IMR-90 (cell line): ENCODE measurements at regions not wholly inside any gene's neighbourhood (a gene's known extent, or its start where the extent isn't known, plus 50 kb on each side); places are given as distances from the start of the nearest gene placed in this dataset.

Source experiments
- ATAC-seq: fragments of 200-7000 bp; cut with Tn5 transposase; 2 replicates; pipeline ENCODE4 v1.9.1; 2020; ENCODE audit warnings: low read depth, mild to moderate bottlenecking, moderate library complexity
- BruUV-seq: library from RNA; stranded (reverse); fragments of 400-500 nt; replicated peaks from 2 replicates; lab custom pipeline; 2021; lab: Mats Ljungman, UMichigan
- CTCF ChIA-PET: fragments of 300-600 bp; formaldehyde crosslinking; extraction: SDS; loops from one replicate; lab custom pipeline; 2021; ENCODE audit warnings: antibody characterized with exemption; lab: Yijun Ruan, JAX
- POLR2A ChIA-PET: fragments of 300-600 bp; sonication (Branson Sonifier 250); formaldehyde crosslinking; loops from one replicate; lab custom pipeline; 2022; ENCODE audit warnings: antibody characterized with exemption; ENCODE audit not compliant: unreplicated experiment; lab: Charles Lee
- DNase-seq: peaks from one replicate; pipeline ENCODE4 v3.0.0; 2013
- H2AFZ ChIP-seq: replicated peaks from 2 replicates; pipeline ENCODE3; 2013; ENCODE audit warnings: low read length, mild to moderate bottlenecking; ENCODE audit not compliant: poor library complexity
- H2AK5ac ChIP-seq: 2 replicates; pipeline ENCODE4 v1.6.1; 2013; ENCODE audit warnings: low read depth, low read length, inconsistent platforms
- H2AK9ac ChIP-seq: replicated peaks from 2 replicates; pipeline ENCODE3; 2013; ENCODE audit warnings: mild to moderate bottlenecking, low read depth, low read length, moderate library complexity; ENCODE audit not compliant: poor library complexity
- H2BK120ac ChIP-seq: 2 replicates; pipeline ENCODE4 v1.6.1; 2013; ENCODE audit warnings: low read depth, low read length, inconsistent platforms
- H2BK15ac ChIP-seq: 3 replicates; pipeline ENCODE4 v1.6.1; 2013; ENCODE audit warnings: low read depth, low read length, inconsistent platforms
- H2BK20ac ChIP-seq: 2 replicates; pipeline ENCODE4 v1.6.1; 2013; ENCODE audit warnings: low read depth, mild to moderate bottlenecking, inconsistent platforms, low read length, moderate library complexity
- H2BK5ac ChIP-seq: 2 replicates; pipeline ENCODE4 v1.6.1; 2013; ENCODE audit warnings: mild to moderate bottlenecking, low read depth, low read length, inconsistent platforms; ENCODE audit not compliant: poor library complexity, severe bottlenecking
- H3K14ac ChIP-seq: replicated peaks from 2 replicates; pipeline ENCODE4 v1.6.1; 2013; ENCODE audit warnings: low read depth, low read length, inconsistent platforms
- H3K18ac ChIP-seq: 2 replicates; pipeline ENCODE4 v1.6.1; 2013; ENCODE audit warnings: low read depth, low read length, control low read depth
- H3K23ac ChIP-seq: 2 replicates; pipeline ENCODE4 v1.6.1; 2013; ENCODE audit warnings: low read depth, low read length, inconsistent platforms
- H3K27ac ChIP-seq: 2 replicates; pipeline ENCODE4 v1.5.1; 2013; ENCODE audit warnings: mild to moderate bottlenecking, control low read depth, low read length; ENCODE audit not compliant: insufficient read depth
- H3K27me3 ChIP-seq: 2 replicates; pipeline ENCODE4 v1.6.1; 2013; ENCODE audit warnings: low read length; ENCODE audit not compliant: control insufficient read depth, insufficient read depth
- H3K36me3 ChIP-seq: 2 replicates; pipeline ENCODE4 v1.6.1; 2013; ENCODE audit warnings: low read length, mixed read lengths; ENCODE audit not compliant: control insufficient read depth, insufficient read depth
- H3K4ac ChIP-seq: 2 replicates; pipeline ENCODE4 v1.6.1; 2013; ENCODE audit warnings: low read depth, low read length, inconsistent platforms
- H3K4me1 ChIP-seq: 2 replicates; pipeline ENCODE4 v1.6.1; 2013; ENCODE audit warnings: low read length, mixed read lengths; ENCODE audit not compliant: control insufficient read depth, insufficient read depth
- H3K4me2 ChIP-seq: 2 replicates; pipeline ENCODE4 v1.6.1; 2013; ENCODE audit warnings: low read depth, mild to moderate bottlenecking, control low read depth, low read length, moderate library complexity
- H3K4me3 ChIP-seq: 2 replicates; pipeline ENCODE4 v1.5.1; 2013; ENCODE audit warnings: low read depth, mild to moderate bottlenecking, control low read depth, low read length, moderate library complexity; ENCODE audit not compliant: insufficient read depth
- H3K56ac ChIP-seq: 2 replicates; pipeline ENCODE4 v1.6.1; 2013; ENCODE audit warnings: low read length, inconsistent platforms; ENCODE audit not compliant: insufficient read depth; ENCODE audit errors: extremely low read depth
- H3K79me1 ChIP-seq, 2 experiments: 2 replicates each; pipeline ENCODE4 v1.6.1; 2013; ENCODE audit warnings: low read length in 2 of 2, inconsistent platforms in 1 of 2, low read depth in 1 of 2
- H3K9ac ChIP-seq: 2 replicates; pipeline ENCODE4 v1.6.1; 2013; ENCODE audit warnings: low read depth, low read length, control low read depth
- H3K9me1 ChIP-seq: 2 replicates; pipeline ENCODE4 v1.6.1; 2013; ENCODE audit warnings: low read length, inconsistent platforms; ENCODE audit not compliant: insufficient read depth
- H3K9me3 ChIP-seq: 2 replicates; pipeline ENCODE4 v1.6.1; 2013; ENCODE audit warnings: low read length; ENCODE audit not compliant: control insufficient read depth, insufficient read depth
- H4K20me1 ChIP-seq: 2 replicates; pipeline ENCODE4 v1.6.1; 2013; ENCODE audit warnings: low read length, inconsistent platforms; ENCODE audit not compliant: insufficient read depth
- H4K5ac ChIP-seq: 2 replicates; pipeline ENCODE4 v1.6.1; 2013; ENCODE audit warnings: mild to moderate bottlenecking, low read depth, low read length, control low read depth
- H4K8ac ChIP-seq, 2 experiments: 2 replicates each; pipeline ENCODE4 v1.6.1; 2013; ENCODE audit warnings: low read depth in 2 of 2, low read length in 2 of 2, control low read depth in 1 of 2, inconsistent platforms in 1 of 2
- H4K91ac ChIP-seq: 2 replicates; pipeline ENCODE4 v1.6.1; 2013; ENCODE audit warnings: low read depth, low read length, inconsistent platforms; ENCODE audit not compliant: insufficient read depth
- CEBPB ChIP-seq: IDR thresholded peaks from 2 replicates; pipeline ENCODE4 v1.6.1; 2012; ENCODE audit warnings: low read depth, low read length, improper control_type of control experiment
- CHD1 ChIP-seq: IDR thresholded peaks from 2 replicates; pipeline ENCODE4 v1.6.1; 2012; ENCODE audit warnings: low read depth, low read length, improper control_type of control experiment
- FOS ChIP-seq: fragments of 150-350 bp; IDR thresholded peaks from 2 replicates; pipeline ENCODE4 v1.6.1; 2016; ENCODE audit warnings: low read depth, low read length
- MAFK ChIP-seq: IDR thresholded peaks from 2 replicates; pipeline ENCODE4 v1.6.1; 2012; ENCODE audit warnings: low read depth, low read length, improper control_type of control experiment
- MAZ ChIP-seq: IDR thresholded peaks from 2 replicates; pipeline ENCODE4 v1.6.1; 2012; ENCODE audit warnings: low read depth, mild to moderate bottlenecking, low read length, improper control_type of control experiment, moderate library complexity, borderline replicate concordance
- NFE2L2 ChIP-seq: fragments of 150-350 bp; IDR thresholded peaks from 2 replicates; pipeline ENCODE4 v1.6.1; 2016; ENCODE audit warnings: low read depth, mild to moderate bottlenecking, low read length
- POLR2A ChIP-seq: IDR thresholded peaks from 2 replicates; pipeline ENCODE4 v1.6.1; 2012; ENCODE audit warnings: mild to moderate bottlenecking, low read depth, low read length
- RCOR1 ChIP-seq: IDR thresholded peaks from 2 replicates; pipeline ENCODE4 v1.6.1; 2012; ENCODE audit warnings: mild to moderate bottlenecking, low read length, improper control_type of control experiment; ENCODE audit not compliant: insufficient replicate concordance
- RFX5 ChIP-seq: IDR thresholded peaks from 2 replicates; pipeline ENCODE4 v1.8.0; 2012; ENCODE audit warnings: low read depth, mild to moderate bottlenecking, low read length, moderate library complexity
- SMC3 ChIP-seq: fragments of 150-350 bp; IDR thresholded peaks from 2 replicates; pipeline ENCODE4 v1.6.1; 2016; ENCODE audit warnings: low read depth, mild to moderate bottlenecking, antibody characterized with exemption, low read length, moderate library complexity
- dilution Hi-C: fragments of 300-500 bp; cut with HindIII; formaldehyde crosslinking; loops from one replicate; pipeline ENCODE4 v1.14.3; 2018; ENCODE audit warnings: low sequenced_read_pairs; ENCODE audit not compliant: unreplicated experiment
- in situ Hi-C: fragments of 300-500 bp; cut with MboI; formaldehyde crosslinking; loops from 3 replicates; pipeline ENCODE4 v1.14.3; 2019; ENCODE audit warnings: low sequenced_read_pairs, inconsistent platforms, mixed read lengths
- intact Hi-C: fragments of 100-400 bp; cut with micrococcal nuclease; formaldehyde crosslinking; loops from 2 replicates; pipeline ENCODE4 v1.10.0; 2022
- TF ChIP-seq, protein P1 (sequence below): fragments of 150-350 bp; IDR thresholded peaks from 2 replicates; pipeline ENCODE4 v1.6.1; 2016; ENCODE audit warnings: low read depth, mild to moderate bottlenecking, low read length, moderate library complexity, borderline replicate concordance
- TF ChIP-seq, protein P2 (sequence below): conservative IDR thresholded peaks from 2 replicates; pipeline ENCODE4 v1.5.1; 2012; ENCODE audit warnings: mild to moderate bottlenecking, low read depth, low read length, improper control_type of control experiment

DNA sequence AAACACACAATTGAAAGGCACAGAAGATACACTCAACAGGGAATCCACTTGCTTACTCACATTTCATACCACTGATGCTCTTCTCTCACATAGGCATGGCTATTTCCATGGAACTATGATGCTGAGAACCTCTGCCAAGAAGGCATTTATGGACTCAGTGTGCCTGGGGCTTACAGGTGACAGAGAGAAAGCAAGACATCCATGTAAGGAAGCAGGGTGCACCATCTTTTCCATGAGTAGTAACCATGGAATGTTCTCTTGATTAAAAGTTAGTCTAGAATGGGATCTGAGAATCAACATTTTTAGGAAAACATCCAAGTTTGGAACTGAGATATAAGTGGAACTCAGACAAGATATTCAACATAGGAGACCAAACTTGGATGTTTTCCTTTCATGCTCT lies 52.5 kb upstream of the MACC1 start:
- Histone ChIP-seq H3K27ac (no peak overlapping the region), H2AK5ac (peak overlapping the region; percentile 74; the same call in 1 of the 2 replicates), H3K56ac (no peak overlapping the region)

More for the DNA sequence above, 52.5 kb upstream of the MACC1 start:
- H4K5ac ChIP-seq, result peak overlapping the region; percentile 42; the same call in 1 of the 2 replicates
- no peaks in the 10 kb centered on the region for H4K20me1 ChIP-seq
- H3K4me1 ChIP-seq, result peaks cover 4% of the 10 kb centered on the region
- ATAC-seq (no peak), DNase-seq (peak; percentile 33)
- TF ChIP-seq MAZ (no peak), RFX5 (no peak), POLR2A (no peak), CHD1 (no peak), RCOR1 (no peak), CEBPB (no peak), FOS (no peak), MAFK (no peak), NFE2L2 (no peak), SMC3 (no peak)
- TF ChIP-seq, protein P1, sequence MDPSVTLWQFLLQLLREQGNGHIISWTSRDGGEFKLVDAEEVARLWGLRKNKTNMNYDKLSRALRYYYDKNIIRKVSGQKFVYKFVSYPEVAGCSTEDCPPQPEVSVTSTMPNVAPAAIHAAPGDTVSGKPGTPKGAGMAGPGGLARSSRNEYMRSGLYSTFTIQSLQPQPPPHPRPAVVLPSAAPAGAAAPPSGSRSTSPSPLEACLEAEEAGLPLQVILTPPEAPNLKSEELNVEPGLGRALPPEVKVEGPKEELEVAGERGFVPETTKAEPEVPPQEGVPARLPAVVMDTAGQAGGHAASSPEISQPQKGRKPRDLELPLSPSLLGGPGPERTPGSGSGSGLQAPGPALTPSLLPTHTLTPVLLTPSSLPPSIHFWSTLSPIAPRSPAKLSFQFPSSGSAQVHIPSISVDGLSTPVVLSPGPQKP, result no peak
- TF ChIP-seq, protein P2, sequence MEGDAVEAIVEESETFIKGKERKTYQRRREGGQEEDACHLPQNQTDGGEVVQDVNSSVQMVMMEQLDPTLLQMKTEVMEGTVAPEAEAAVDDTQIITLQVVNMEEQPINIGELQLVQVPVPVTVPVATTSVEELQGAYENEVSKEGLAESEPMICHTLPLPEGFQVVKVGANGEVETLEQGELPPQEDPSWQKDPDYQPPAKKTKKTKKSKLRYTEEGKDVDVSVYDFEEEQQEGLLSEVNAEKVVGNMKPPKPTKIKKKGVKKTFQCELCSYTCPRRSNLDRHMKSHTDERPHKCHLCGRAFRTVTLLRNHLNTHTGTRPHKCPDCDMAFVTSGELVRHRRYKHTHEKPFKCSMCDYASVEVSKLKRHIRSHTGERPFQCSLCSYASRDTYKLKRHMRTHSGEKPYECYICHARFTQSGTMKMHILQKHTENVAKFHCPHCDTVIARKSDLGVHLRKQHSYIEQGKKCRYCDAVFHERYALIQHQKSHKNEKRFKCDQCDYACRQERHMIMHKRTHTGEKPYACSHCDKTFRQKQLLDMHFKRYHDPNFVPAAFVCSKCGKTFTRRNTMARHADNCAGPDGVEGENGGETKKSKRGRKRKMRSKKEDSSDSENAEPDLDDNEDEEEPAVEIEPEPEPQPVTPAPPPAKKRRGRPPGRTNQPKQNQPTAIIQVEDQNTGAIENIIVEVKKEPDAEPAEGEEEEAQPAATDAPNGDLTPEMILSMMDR, result no peak
- no peaks in the 10 kb centered on the region for H3K9me3 ChIP-seq
- intact Hi-C loops, result loop anchor here (5.0 kb wide), 1 partner anchor 37 kb away; no protein-coding TSS in a partner anchor
- POLR2A ChIA-PET, result no interaction called here
- H3K79me1 ChIP-seq, result no peaks in the 10 kb centered on the region
- no peak overlapping the region for H3K4ac ChIP-seq
- no peak overlapping the region for H3K9ac ChIP-seq
- H3K18ac ChIP-seq, result peak overlapping the region; percentile 81; the same call in 1 of the 2 replicates
- in situ Hi-C loops, result no loop called here
- no peak overlapping the region for H4K91ac ChIP-seq
- no peak overlapping the region for H2BK15ac ChIP-seq
- no peak overlapping the region for H3K4me2 ChIP-seq
- H3K4me3 ChIP-seq, result no peak overlapping the region
- BruUV-seq, result no TSS peak
- no peaks in the 10 kb centered on the region for H3K27me3 ChIP-seq
- H4K8ac ChIP-seq, result peak overlapping the region in 1 of 2 experiments; percentile 41; a peak in 1 of 4 replicates
- peak overlapping the region; percentile 64 for H3K14ac ChIP-seq
- peak overlapping the region; percentile 24; the same call in 1 of the 2 replicates for H3K23ac ChIP-seq
- CTCF ChIA-PET, result no interaction called here
- H3K9me1 ChIP-seq, result no peaks in the 10 kb centered on the region
- no peaks in the 10 kb centered on the region for H3K36me3 ChIP-seq
- dilution Hi-C loops, result no loop called here
- peak overlapping the region; percentile 72; the same call in 1 of the 2 replicates for H2BK120ac ChIP-seq
- H2BK20ac ChIP-seq, result peak overlapping the region; percentile 57; the same call in 1 of the 2 replicates
- no peak overlapping the region for H2AK9ac ChIP-seq
- H2AFZ ChIP-seq, result no peak overlapping the region
- peak overlapping the region; percentile 44 for H2BK5ac ChIP-seq
